Upper lobe of left lung (tissue), 6 donors: ENCODE measurements at regions not wholly inside any gene's neighbourhood (a gene's known extent, or its start where the extent isn't known, plus 50 kb on each side); places are given as distances from the start of the nearest gene placed in this dataset.
A peak's percentile ranks its signal among the peaks of the same experiment; 100 is the strongest.

ENCODE experiments used
- ATAC-seq, 2 donors: fragments of 200-7000 bp; cut with Tn5 transposase; one replicate each; pipeline ENCODE4 v1.9.1; 2022; ENCODE audit warnings: mild to moderate bottlenecking in 2 of 2, moderate library complexity in 2 of 2; ENCODE audit not compliant: low FRiP score in 2 of 2
- DNase-seq, 2 donors: peaks; one replicate each; pipeline ENCODE4 v3.0.0-alpha.2; 2019 to 2020
- H3K27ac ChIP-seq, 4 donors: fragments of 200-600 bp; sonication (generic); one replicate each; pipeline ENCODE4 v1.5.1; 2016 to 2019
- H3K27me3 ChIP-seq, 4 donors: fragments of 200-600 bp; sonication (generic); one replicate each; pipeline ENCODE4 v1.5.1; 2017 to 2019
- H3K36me3 ChIP-seq, 4 donors: fragments of 200-600 bp; sonication (generic); one replicate each; pipeline ENCODE4 v1.5.1; 2016 to 2019
- H3K4me1 ChIP-seq, 4 donors: fragments of 200-600 bp; sonication (generic); one replicate each; pipeline ENCODE4 v1.5.1; 2018 to 2019
- H3K4me3 ChIP-seq, 4 donors: fragments of 200-600 bp; sonication (generic); one replicate each; pipeline ENCODE4 v1.5.1; 2017 to 2019; ENCODE audit warnings: mild to moderate bottlenecking in 2 of 4, moderate library complexity in 1 of 4
- H3K9me3 ChIP-seq, 4 donors: fragments of 200-600 bp; sonication (generic); one replicate each; pipeline ENCODE4 v1.5.1; 2018 to 2019
- CTCF ChIP-seq, 6 experiments: fragments of 450-650 bp in 4 of 6; fragments of 200-600 bp in 2 of 6; sonication (generic) in 2 of 6; IDR thresholded peaks; one replicate each; pipeline ENCODE4 v1.5.1; 2016 to 2019; ENCODE audit warnings: antibody characterized with exemption in 6 of 6
- EP300 ChIP-seq, 4 donors: sonication (generic); formaldehyde crosslinking; IDR thresholded peaks; one replicate each; pipeline ENCODE4 v1.5.1; 2017; ENCODE audit warnings: antibody characterized with exemption in 4 of 4, control low read depth in 2 of 4
- POLR2A ChIP-seq, 4 donors: fragments of 450-650 bp; IDR thresholded peaks; one replicate each; pipeline ENCODE4 v1.5.1; 2016 to 2017; ENCODE audit warnings: antibody characterized with exemption in 4 of 4, mild to moderate bottlenecking in 2 of 4
- POLR2AphosphoS5 ChIP-seq, 2 donors: sonication (generic); formaldehyde crosslinking; IDR thresholded peaks; one replicate each; pipeline ENCODE4 v1.5.1; 2017; ENCODE audit warnings: antibody characterized with exemption in 2 of 2
- WGBS, 2 donors: methylation state at CpG; one replicate each; pipeline ENCODE4 v1.1.5; 2017 to 2018; 5-methylcytosine and 5-hydroxymethylcytosine counted together
- donor health status: DM: no; HTN: no; CAD: no; lungs with moderate emphysema.
- donor health status: DM: no; HTN: yes; CAD: no; lungs with severe emphysema.

GRCh38 chr6:149228311-149228955 lies 89.1 kb upstream of the TAB2 start:
- WGBS, 2 donors = 78% methylated on average over 12 of the region's 12 CpGs
- no peak for DNase-seq
- Histone ChIP-seq H3K36me3 (no peaks in the 10 kb centered on the region), H3K4me3 (no peak overlapping the region), H3K27ac (no peak overlapping the region), H3K27me3 (no peaks in the 10 kb centered on the region), H3K4me1 (peaks cover 0 to 4% (median 0%) of the 10 kb centered on the region in 4 donors), H3K9me3 (no peaks in the 10 kb centered on the region)
- TF ChIP-seq EP300 (IDR thresholded peaks at IDR 0.05) (no peak), POLR2AphosphoS5 (IDR thresholded peaks at IDR 0.05) (no peak), POLR2A (IDR thresholded peaks at IDR 0.05) (no peak)
- no peak for ATAC-seq

GRCh38 chr6:149229096-149229495 lies 88.4 kb upstream of the TAB2 start:
- Histone ChIP-seq H3K36me3 (no peaks in the 10 kb centered on the region), H3K4me1 (peaks cover 0 to 5% (median 0%) of the 10 kb centered on the region in 4 donors), H3K4me3 (no peak overlapping the region), H3K9me3 (no peaks in the 10 kb centered on the region), H3K27ac (no peak overlapping the region), H3K27me3 (no peaks in the 10 kb centered on the region)
- 88 to 89% methylated on average over 6 of the region's 6 CpGs for WGBS, 2 donors
- TF ChIP-seq POLR2AphosphoS5 (IDR thresholded peaks at IDR 0.05) = no peak
- TF ChIP-seq POLR2A (IDR thresholded peaks at IDR 0.05) = no peak
- no peak for TF ChIP-seq CTCF (IDR thresholded peaks at IDR 0.05)
- no peak for TF ChIP-seq EP300 (IDR thresholded peaks at IDR 0.05)
- DNase-seq = no peak
- ATAC-seq = no peak

GRCh38 chr6:149230712-149231460 lies 86.6 kb upstream of the TAB2 start:
- DNase-seq (no peak), ATAC-seq (no peak)
- Histone ChIP-seq H3K27me3 (no peaks in the 10 kb centered on the region), H3K4me1 (peaks cover 0 to 5% (median 0%) of the 10 kb centered on the region in 4 donors), H3K9me3 (no peaks in the 10 kb centered on the region), H3K27ac (no peak overlapping the region), H3K4me3 (no peak overlapping the region), H3K36me3 (no peaks in the 10 kb centered on the region)
- WGBS, 2 donors = 90 to 92% methylated on average over 5 of the region's 5 CpGs
- TF ChIP-seq EP300 (IDR thresholded peaks at IDR 0.05) (no peak), POLR2AphosphoS5 (IDR thresholded peaks at IDR 0.05) (no peak), CTCF (IDR thresholded peaks at IDR 0.05) (no peak), POLR2A (IDR thresholded peaks at IDR 0.05) (no peak)

GRCh38 chr6:149231778-149232177 lies 85.7 kb upstream of the TAB2 start:
- Histone ChIP-seq H3K9me3 (no peaks in the 10 kb centered on the region), H3K27ac (peak overlapping the region in 1 of 4 donors; percentile 30), H3K4me3 (no peak overlapping the region), H3K4me1 (peaks cover 0 to 5% (median 0%) of the 10 kb centered on the region in 4 donors), H3K27me3 (no peaks in the 10 kb centered on the region), H3K36me3 (no peaks in the 10 kb centered on the region)
- DNase-seq (no peak), ATAC-seq (no peak)
- WGBS, 2 donors = 31 to 35% methylated on average over 7 of the region's 7 CpGs
- TF ChIP-seq POLR2A (IDR thresholded peaks at IDR 0.05) (no peak), EP300 (IDR thresholded peaks at IDR 0.05) (no peak), CTCF (IDR thresholded peaks at IDR 0.05) (no peak), POLR2AphosphoS5 (IDR thresholded peaks at IDR 0.05) (no peak)

GRCh38 chr6:149233056-149233715 lies 84.3 kb upstream of the TAB2 start:
- no peak for TF ChIP-seq POLR2A (IDR thresholded peaks at IDR 0.05)
- TF ChIP-seq EP300 (IDR thresholded peaks at IDR 0.05) = no peak
- TF ChIP-seq POLR2AphosphoS5 (IDR thresholded peaks at IDR 0.05) = no peak
- no peak for TF ChIP-seq CTCF (IDR thresholded peaks at IDR 0.05)
- Histone ChIP-seq H3K27ac (no peak overlapping the region), H3K4me3 (no peak overlapping the region), H3K4me1 (peaks cover 0 to 5% (median 0%) of the 10 kb centered on the region in 4 donors), H3K9me3 (no peaks in the 10 kb centered on the region), H3K36me3 (no peaks in the 10 kb centered on the region), H3K27me3 (no peaks in the 10 kb centered on the region)
- peak in 1 of 2 donors; percentile 17 for ATAC-seq
- DNase-seq = no peak
- 86 to 89% methylated on average over 5 to 7 of the region's 7 CpGs for WGBS, 2 donors
